ENCODE measurements at regions not wholly inside any gene's neighbourhood (a gene's known extent, or its start where the extent isn't known, plus 50 kb on each side); places are given as distances from the start of the nearest gene placed in this dataset.
"Not testable (repeated sequence)": the region's sequence is repeated elsewhere in the genome, so short reads cannot be mapped to it uniquely, and the experiment has no call there.

DNA sequence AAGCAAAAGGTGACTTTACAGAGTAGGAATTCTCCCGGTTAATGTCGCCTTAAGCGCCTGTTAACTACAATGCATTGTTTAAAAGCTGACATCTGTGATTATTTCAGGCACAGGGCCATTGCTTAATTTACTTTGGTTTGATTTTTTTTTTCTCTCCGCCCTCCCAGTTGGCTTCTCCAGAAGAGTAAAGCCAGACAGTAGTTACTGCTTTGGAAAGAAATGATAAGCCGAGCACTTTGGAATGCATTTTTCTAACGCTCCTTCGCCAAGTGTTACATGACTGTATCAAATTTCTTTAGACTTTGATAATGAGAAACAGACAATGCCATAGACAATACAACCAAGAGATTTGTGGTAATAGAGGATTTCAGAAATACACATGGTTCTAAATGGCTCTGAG is 383.0 kb upstream of the TENM3 start:
- intact Hi-C loops (cut with micrococcal nuclease) = no loop called here

GRCh38 chr4:181860668-181861067 is 382.5 kb upstream of the TENM3 start:
- intact Hi-C loops (cut with micrococcal nuclease) = no loop called here

DNA sequence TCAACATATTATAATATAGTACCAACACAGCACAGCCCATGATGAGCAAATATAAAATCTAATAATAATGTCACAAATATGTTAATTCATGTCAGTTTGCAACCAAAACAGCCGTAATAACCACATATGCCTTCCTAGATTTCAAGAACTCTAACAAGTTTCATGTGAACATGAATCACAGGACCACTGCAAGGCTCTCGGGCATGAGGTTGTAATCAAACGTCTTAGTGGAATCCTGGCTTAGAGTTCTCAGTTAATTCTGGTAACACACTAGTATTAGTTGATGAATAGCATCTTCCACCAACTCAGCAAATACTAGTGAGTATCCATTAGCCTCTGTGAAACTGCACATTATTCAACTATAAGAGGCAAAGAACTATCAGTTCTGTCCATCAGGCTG is 379.3 kb upstream of the TENM3 start:
- intact Hi-C loops (cut with micrococcal nuclease) = no loop called here

GRCh38 chr4:181870326-181870725 is 372.9 kb upstream of the TENM3 start:
- intact Hi-C loops (cut with micrococcal nuclease) = no loop called here

DNA sequence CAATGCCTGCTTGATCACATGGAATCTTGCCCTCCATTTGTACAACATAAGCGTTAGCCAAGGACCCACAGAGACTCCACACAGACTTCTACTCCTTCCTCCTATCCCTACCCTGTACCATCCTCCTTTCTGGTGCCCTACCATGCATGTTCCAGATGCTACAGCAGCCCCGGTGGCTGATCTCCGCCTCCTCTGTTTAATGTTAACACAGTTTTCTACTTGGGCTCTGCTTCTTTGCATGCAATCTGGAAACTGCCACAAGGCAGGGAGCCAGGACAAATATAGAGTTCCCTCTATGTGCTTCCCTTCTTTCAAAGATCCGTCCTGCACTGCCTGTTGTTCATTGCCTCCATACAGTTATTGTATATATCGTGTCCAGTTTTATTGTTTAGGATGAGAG is 368.6 kb upstream of the TENM3 start:
- intact Hi-C loops (cut with micrococcal nuclease) = no loop called here

- intact Hi-C loops (cut with micrococcal nuclease) = no loop called here
These were observed 365.8 kb upstream of the TENM3 start for GRCh38 chr4:181877329-181877848.

GRCh38 chr4:181890031-181890430 is 353.2 kb upstream of the TENM3 start:
- intact Hi-C loops (cut with micrococcal nuclease) = no loop called here

DNA sequence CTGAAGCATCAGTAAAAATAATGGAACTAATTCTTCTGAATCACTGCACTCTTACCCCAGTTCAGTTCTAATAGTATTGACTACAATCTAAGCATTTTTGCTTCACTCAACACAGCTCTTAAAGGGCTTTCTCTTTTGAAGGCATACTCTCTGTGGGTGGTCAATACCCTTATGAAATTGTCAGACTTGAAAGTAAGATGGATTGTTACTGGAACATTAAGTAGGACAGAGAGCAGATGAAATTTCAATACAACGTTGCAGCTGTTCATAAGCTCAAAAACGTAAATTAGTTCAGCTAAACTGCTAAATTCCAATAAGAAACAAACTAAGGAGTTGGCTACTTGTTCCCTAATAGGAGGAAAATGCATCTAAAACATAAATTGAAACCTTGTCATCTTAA is 352.3 kb upstream of the TENM3 start:
- intact Hi-C loops (cut with micrococcal nuclease) = no loop called here

DNA sequence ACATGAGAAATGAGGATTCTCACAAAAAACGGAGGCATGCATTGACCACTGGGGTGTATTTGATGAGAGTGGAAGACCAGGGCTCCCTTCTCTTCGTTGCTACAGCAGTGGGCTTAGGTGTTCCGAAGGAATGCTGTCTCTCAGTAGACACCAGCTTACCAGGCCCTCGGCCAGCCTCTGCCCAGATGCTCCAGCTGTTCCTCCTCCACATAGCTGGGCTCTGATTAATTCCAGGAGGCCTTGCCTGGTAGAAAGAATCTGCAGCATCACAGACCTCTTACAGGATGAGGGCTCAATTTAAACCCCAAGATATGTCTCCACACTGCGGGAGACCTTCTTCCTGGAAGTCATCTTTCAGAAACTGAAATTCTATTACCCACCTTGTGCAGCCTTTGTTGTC is 346.6 kb upstream of the TENM3 start:
- intact Hi-C loops (cut with micrococcal nuclease) = no loop called here

DNA sequence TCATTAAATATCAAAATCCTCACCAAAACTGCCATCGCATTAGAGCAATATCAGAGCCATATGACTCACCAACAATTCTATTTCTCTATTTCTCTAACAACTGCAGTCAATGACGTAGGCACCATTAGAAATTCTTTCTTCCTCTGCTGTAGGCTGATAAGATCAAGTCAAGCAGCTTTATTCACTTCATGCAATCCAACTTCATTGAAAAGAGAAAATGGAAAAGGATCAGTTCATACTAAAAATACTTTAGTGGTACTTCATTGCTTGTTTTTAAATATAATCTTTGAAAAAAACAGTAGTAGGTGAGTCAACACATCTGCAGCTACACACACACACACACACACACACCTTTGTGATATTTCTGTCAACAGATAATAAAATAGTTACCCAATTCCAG is 345.3 kb upstream of the TENM3 start:
- intact Hi-C loops (cut with micrococcal nuclease) = no loop called here

DNA sequence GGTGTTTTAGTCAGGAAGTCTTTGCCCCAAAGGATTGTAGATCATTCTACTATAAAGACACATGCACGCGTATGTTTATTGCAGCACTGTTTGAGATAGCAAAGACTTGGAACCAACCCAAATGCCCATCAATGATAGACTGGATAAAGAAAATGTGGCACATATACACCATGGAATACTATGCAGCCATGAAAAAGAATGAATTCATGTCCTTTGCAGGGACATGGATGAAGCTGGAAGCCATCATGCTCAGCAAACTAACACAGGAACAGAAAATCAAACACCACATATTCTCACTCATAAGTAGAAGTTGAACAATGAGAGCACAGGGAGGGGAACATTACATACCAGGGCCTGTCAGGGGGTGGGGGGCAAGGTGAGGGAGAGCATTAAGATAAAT is 340.8 kb upstream of the TENM3 start:
- intact Hi-C loops (cut with micrococcal nuclease) = not testable (repeated sequence)

- intact Hi-C loops (cut with micrococcal nuclease) = no loop called here
These were observed 337.5 kb upstream of the TENM3 start for GRCh38 chr4:181905708-181906107.

GRCh38 chr4:181908168-181908567 is 335.0 kb upstream of the TENM3 start:
- intact Hi-C loops (cut with micrococcal nuclease) = no loop called here

- intact Hi-C loops (cut with micrococcal nuclease) = no loop called here
These were observed 333.8 kb upstream of the TENM3 start for GRCh38 chr4:181909368-181909767.

DNA sequence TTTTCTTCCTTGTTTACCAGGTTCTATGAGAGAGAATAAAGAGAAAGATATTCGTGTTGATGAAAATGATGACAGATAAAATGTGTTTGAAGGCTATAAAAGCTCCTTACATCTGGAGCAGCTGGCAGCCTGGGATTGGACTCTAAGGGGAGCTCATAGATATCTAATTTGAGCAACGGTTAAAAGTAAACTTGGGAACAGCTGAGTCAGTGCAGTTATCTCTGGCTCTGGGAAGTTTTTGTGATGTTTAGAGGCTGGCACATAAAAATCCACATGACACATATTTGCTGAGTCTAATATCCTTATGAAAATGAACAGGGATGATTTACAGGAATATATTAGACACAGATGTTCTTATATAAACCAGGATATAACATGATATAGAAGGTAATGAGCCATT is 331.8 kb upstream of the TENM3 start:
- intact Hi-C loops (cut with micrococcal nuclease) = no loop called here

GRCh38 chr4:181933471-181933870 is 309.7 kb upstream of the TENM3 start:
- intact Hi-C loops (cut with micrococcal nuclease) = no loop called here

- intact Hi-C loops (cut with micrococcal nuclease) = no loop called here
These were observed 304.6 kb upstream of the TENM3 start for GRCh38 chr4:181938631-181939030.

- intact Hi-C loops (cut with micrococcal nuclease) = no loop called here
These were observed 303.8 kb upstream of the TENM3 start for GRCh38 chr4:181939199-181939945.

GRCh38 chr4:181944527-181944926 is 298.7 kb upstream of the TENM3 start:
- intact Hi-C loops (cut with micrococcal nuclease) = no loop called here

DNA sequence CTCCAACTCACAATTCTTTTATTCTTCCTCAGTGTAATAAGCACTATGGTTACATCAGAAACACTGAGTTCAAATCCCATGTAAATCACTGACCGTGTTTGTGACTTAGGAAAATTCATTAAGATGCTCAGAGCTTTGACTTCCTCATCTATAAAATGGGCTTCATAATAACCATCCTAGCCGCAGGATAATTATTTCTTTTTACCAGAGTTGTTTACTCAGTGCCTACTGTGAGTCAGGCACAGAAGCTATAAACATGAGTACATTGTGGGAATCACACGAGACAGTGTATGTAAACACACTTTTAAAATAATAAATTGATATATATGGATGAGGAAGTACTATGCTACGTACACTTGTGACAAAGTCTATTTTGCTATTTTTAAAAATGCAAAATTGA is 296.3 kb upstream of the TENM3 start:
- intact Hi-C loops (cut with micrococcal nuclease) = no loop called here

GRCh38 chr4:181948839-181949382 is 294.3 kb upstream of the TENM3 start:
- intact Hi-C loops (cut with micrococcal nuclease) = no loop called here

- intact Hi-C loops (cut with micrococcal nuclease) = no loop called here
These were observed 293.4 kb upstream of the TENM3 start for GRCh38 chr4:181949704-181950312.
